ENCODE measurements at regions not wholly inside any gene's neighbourhood (a gene's known extent, or its start where the extent isn't known, plus 50 kb on each side); places are given as distances from the start of the nearest gene placed in this dataset.

- Histone ChIP-seq H3K27me3 (ENCODE audit: control insufficient read depth, insufficient read depth, low read length) (no peaks in the 10 kb centered on the region), H3K27ac (ENCODE audit: low read length) (no peak overlapping the region), H3K9me3 (ENCODE audit: control insufficient read depth, insufficient read depth, low read depth, low read length) (no peaks in the 10 kb centered on the region), H3K4me1 (ENCODE audit: control insufficient read depth, insufficient read depth, low read length) (no peaks in the 10 kb centered on the region), H3K4me3 (ENCODE audit: low read depth in 2 of 2, low read length in 2 of 2) (no peak overlapping the region), H3K36me3 (ENCODE audit: control insufficient read depth, insufficient read depth, low read length) (no peaks in the 10 kb centered on the region)
- no peak for TF ChIP-seq SIN3A (IDR thresholded peaks at IDR 0.05; ENCODE audit: borderline replicate concordance, insufficient read depth, low read depth, low read length)
- TF ChIP-seq CTCF (IDR thresholded peaks at IDR 0.05): no peak
- TF ChIP-seq POLR2AphosphoS5 (IDR thresholded peaks at IDR 0.05; ENCODE audit: low read depth, low read length): no peak
- TF ChIP-seq, protein P1, sequence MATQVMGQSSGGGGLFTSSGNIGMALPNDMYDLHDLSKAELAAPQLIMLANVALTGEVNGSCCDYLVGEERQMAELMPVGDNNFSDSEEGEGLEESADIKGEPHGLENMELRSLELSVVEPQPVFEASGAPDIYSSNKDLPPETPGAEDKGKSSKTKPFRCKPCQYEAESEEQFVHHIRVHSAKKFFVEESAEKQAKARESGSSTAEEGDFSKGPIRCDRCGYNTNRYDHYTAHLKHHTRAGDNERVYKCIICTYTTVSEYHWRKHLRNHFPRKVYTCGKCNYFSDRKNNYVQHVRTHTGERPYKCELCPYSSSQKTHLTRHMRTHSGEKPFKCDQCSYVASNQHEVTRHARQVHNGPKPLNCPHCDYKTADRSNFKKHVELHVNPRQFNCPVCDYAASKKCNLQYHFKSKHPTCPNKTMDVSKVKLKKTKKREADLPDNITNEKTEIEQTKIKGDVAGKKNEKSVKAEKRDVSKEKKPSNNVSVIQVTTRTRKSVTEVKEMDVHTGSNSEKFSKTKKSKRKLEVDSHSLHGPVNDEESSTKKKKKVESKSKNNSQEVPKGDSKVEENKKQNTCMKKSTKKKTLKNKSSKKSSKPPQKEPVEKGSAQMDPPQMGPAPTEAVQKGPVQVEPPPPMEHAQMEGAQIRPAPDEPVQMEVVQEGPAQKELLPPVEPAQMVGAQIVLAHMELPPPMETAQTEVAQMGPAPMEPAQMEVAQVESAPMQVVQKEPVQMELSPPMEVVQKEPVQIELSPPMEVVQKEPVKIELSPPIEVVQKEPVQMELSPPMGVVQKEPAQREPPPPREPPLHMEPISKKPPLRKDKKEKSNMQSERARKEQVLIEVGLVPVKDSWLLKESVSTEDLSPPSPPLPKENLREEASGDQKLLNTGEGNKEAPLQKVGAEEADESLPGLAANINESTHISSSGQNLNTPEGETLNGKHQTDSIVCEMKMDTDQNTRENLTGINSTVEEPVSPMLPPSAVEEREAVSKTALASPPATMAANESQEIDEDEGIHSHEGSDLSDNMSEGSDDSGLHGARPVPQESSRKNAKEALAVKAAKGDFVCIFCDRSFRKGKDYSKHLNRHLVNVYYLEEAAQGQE (IDR thresholded peaks at IDR 0.05; ENCODE audit: insufficient read depth in 1 of 2, low read depth in 2 of 2, low read length in 1 of 2): no peak
- no peak for TF ChIP-seq TCF7L2 (IDR thresholded peaks at IDR 0.05; ENCODE audit: low read depth, low read length)
- intact Hi-C loops (cut with micrococcal nuclease; ENCODE audit: unreplicated experiment): no loop called here
- no TSS peak for BruUV-seq (replicated peaks)
- CTCF ChIA-PET: no interaction called here
- ATAC-seq (no peak), DNase-seq (ENCODE audit: low read depth, low spot score) (no peak)
- in situ Hi-C loops (cut with HindIII; ENCODE audit: low pct_unique_long_range_greater_than_20kb, low sequenced_read_pairs): no loop called here
- POLR2A ChIA-PET: no interaction called here
These were observed 72.9 kb upstream of the SLC44A1 start for GRCh38 chr9:105171589-105171988.

- ATAC-seq (no peak), DNase-seq (ENCODE audit: low read depth, low spot score) (no peak)
- intact Hi-C loops (cut with micrococcal nuclease; ENCODE audit: unreplicated experiment): no loop called here
- H3K4me3 ChIP-seq (ENCODE audit: low read depth in 2 of 2, low read length in 2 of 2): no peak overlapping the region
- H3K36me3 ChIP-seq (ENCODE audit: control insufficient read depth, insufficient read depth, low read length): no peaks in the 10 kb centered on the region
- no peak for TF ChIP-seq TCF7L2 (IDR thresholded peaks at IDR 0.05; ENCODE audit: low read depth, low read length)
- TF ChIP-seq, protein P1 (IDR thresholded peaks at IDR 0.05; ENCODE audit: insufficient read depth in 1 of 2, low read depth in 2 of 2, low read length in 1 of 2): no peak
- no peak for TF ChIP-seq CTCF (IDR thresholded peaks at IDR 0.05)
- TF ChIP-seq POLR2AphosphoS5 (IDR thresholded peaks at IDR 0.05; ENCODE audit: low read depth, low read length): no peak
- no peak for TF ChIP-seq SIN3A (IDR thresholded peaks at IDR 0.05; ENCODE audit: borderline replicate concordance, insufficient read depth, low read depth, low read length)
- POLR2A ChIA-PET: no interaction called here
- CTCF ChIA-PET: no interaction called here
- no peaks in the 10 kb centered on the region for H3K27me3 ChIP-seq (ENCODE audit: control insufficient read depth, insufficient read depth, low read length)
- H3K27ac ChIP-seq (ENCODE audit: low read length): no peak overlapping the region
- no peaks in the 10 kb centered on the region for H3K9me3 ChIP-seq (ENCODE audit: control insufficient read depth, insufficient read depth, low read depth, low read length)
- no peaks in the 10 kb centered on the region for H3K4me1 ChIP-seq (ENCODE audit: control insufficient read depth, insufficient read depth, low read length)
- BruUV-seq (replicated peaks): no TSS peak
- in situ Hi-C loops (cut with HindIII; ENCODE audit: low pct_unique_long_range_greater_than_20kb, low sequenced_read_pairs): no loop called here
These were observed 72.0 kb upstream of the SLC44A1 start for GRCh38 chr9:105172436-105172835.
